HEK293 (cell line): ENCODE measurements at regions not wholly inside any gene's neighbourhood (a gene's known extent, or its start where the extent isn't known, plus 50 kb on each side); places are given as distances from the start of the nearest gene placed in this dataset.

Experiments
- YY1 ChIP-seq: fragments of 450-650 bp; formaldehyde crosslinking; IDR thresholded peaks from 2 replicates; pipeline ENCODE4 v1.5.1; 2018; ENCODE audit warnings: missing biosample characterization, missing genetic modification characterization
- ZBTB1 ChIP-seq: fragments of 450-650 bp; formaldehyde crosslinking; IDR thresholded peaks from 2 replicates; pipeline ENCODE4 v1.5.1; 2016; ENCODE audit warnings: missing biosample characterization, missing genetic modification characterization
- ZNF112 ChIP-seq: fragments of 450-650 bp; formaldehyde crosslinking; IDR thresholded peaks from 2 replicates; pipeline ENCODE4 v1.5.0; 2017; ENCODE audit warnings: missing biosample characterization, missing genetic modification characterization
- ZNF16 ChIP-seq: fragments of 450-650 bp; formaldehyde crosslinking; IDR thresholded peaks from 2 replicates; pipeline ENCODE4 v1.5.1; 2016; ENCODE audit warnings: low read depth, missing biosample characterization, missing genetic modification characterization
- ZNF274 ChIP-seq, 2 experiments: fragments of 200-500 bp in 1 of 2; fragments of 450-650 bp in 1 of 2; sonication (Bioruptor generic) in 1 of 2; formaldehyde crosslinking in 1 of 2; IDR thresholded peaks; 2 replicates each; pipeline versions ENCODE4 v1.5.1 to v1.6.1; 2014 to 2016; ENCODE audit warnings: borderline replicate concordance in 1 of 2, inconsistent platforms in 1 of 2, low read length in 1 of 2, missing biosample characterization in 1 of 2, missing genetic modification characterization in 1 of 2
- ZNF521 ChIP-seq: fragments of 450-650 bp; formaldehyde crosslinking; IDR thresholded peaks from 2 replicates; pipeline ENCODE4 v1.5.1; 2017; ENCODE audit warnings: missing biosample characterization, mild to moderate bottlenecking, missing genetic modification characterization
- ZNF776 ChIP-seq: fragments of 450-650 bp; formaldehyde crosslinking; IDR thresholded peaks from 2 replicates; pipeline ENCODE4 v1.5.0; 2017; ENCODE audit warnings: missing biosample characterization, missing genetic modification characterization, borderline replicate concordance
- ZNF785 ChIP-seq: fragments of 450-650 bp; formaldehyde crosslinking; IDR thresholded peaks from 2 replicates; pipeline ENCODE4 v1.5.1; 2016; ENCODE audit warnings: missing biosample characterization, missing genetic modification characterization
- TF ChIP-seq, protein P1 (sequence below): fragments of 450-650 bp; formaldehyde crosslinking; IDR thresholded peaks from 2 replicates; pipeline ENCODE4 v1.5.1; 2016; ENCODE audit warnings: missing biosample characterization, missing genetic modification characterization
- TF ChIP-seq, protein P2 (sequence below): fragments of 450-650 bp; formaldehyde crosslinking; IDR thresholded peaks from 2 replicates; pipeline ENCODE4 v1.5.1; 2016; ENCODE audit warnings: missing biosample characterization, missing genetic modification characterization
- TF ChIP-seq, protein P3 (sequence below): sonication (generic); formaldehyde crosslinking; IDR thresholded peaks from 2 replicates; pipeline ENCODE4 v1.8.1; 2022; ENCODE audit warnings: mild to moderate bottlenecking, moderate library complexity, missing genetic modification reagents
- TF ChIP-seq, protein P4 (sequence below): fragments of 450-650 bp; formaldehyde crosslinking; IDR thresholded peaks from 2 replicates; pipeline ENCODE4 v1.5.1; 2016; ENCODE audit warnings: missing biosample characterization, missing genetic modification characterization
- TF ChIP-seq, protein P5 (sequence below): fragments of 450-650 bp; formaldehyde crosslinking; conservative IDR thresholded peaks from 2 replicates; pipeline ENCODE4 v1.5.1; 2016; ENCODE audit warnings: low read depth, missing biosample characterization, missing genetic modification characterization

DNA sequence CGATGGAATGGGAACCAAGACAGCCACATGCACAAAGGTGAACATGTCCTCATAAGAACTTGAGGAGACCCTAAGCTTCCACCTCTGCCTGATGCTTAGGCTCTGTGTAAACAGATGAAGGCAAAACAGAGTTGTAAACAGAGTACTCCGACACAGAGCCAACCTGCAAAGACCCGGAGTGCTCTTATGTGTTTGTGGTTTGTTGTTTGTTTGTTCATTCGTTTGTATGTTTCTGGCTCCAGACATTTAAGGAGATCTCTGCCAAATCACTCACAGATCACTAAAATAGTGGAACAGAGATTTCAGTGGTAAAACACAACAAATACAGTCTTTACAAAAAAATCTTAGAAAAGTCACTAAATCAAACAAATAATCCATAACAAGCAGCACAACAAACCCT, 294.9 kb downstream of the EIPR1 start:
- no peak for TF ChIP-seq ZNF16
- TF ChIP-seq ZBTB1 (tag by site-specific recombination): no peak
- TF ChIP-seq, protein P1, sequence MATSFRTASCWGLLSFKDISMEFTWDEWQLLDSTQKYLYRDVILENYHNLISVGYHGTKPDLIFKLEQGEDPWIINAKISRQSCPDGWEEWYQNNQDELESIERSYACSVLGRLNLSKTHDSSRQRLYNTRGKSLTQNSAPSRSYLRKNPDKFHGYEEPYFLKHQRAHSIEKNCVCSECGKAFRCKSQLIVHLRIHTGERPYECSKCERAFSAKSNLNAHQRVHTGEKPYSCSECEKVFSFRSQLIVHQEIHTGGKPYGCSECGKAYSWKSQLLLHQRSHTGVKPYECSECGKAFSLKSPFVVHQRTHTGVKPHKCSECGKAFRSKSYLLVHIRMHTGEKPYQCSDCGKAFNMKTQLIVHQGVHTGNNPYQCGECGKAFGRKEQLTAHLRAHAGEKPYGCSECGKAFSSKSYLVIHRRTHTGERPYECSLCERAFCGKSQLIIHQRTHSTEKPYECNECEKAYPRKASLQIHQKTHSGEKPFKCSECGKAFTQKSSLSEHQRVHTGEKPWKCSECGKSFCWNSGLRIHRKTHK (tag by site-specific recombination): no peak
- TF ChIP-seq, protein P2, sequence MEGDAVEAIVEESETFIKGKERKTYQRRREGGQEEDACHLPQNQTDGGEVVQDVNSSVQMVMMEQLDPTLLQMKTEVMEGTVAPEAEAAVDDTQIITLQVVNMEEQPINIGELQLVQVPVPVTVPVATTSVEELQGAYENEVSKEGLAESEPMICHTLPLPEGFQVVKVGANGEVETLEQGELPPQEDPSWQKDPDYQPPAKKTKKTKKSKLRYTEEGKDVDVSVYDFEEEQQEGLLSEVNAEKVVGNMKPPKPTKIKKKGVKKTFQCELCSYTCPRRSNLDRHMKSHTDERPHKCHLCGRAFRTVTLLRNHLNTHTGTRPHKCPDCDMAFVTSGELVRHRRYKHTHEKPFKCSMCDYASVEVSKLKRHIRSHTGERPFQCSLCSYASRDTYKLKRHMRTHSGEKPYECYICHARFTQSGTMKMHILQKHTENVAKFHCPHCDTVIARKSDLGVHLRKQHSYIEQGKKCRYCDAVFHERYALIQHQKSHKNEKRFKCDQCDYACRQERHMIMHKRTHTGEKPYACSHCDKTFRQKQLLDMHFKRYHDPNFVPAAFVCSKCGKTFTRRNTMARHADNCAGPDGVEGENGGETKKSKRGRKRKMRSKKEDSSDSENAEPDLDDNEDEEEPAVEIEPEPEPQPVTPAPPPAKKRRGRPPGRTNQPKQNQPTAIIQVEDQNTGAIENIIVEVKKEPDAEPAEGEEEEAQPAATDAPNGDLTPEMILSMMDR (tag by site-specific recombination): no peak
- no peak for TF ChIP-seq ZNF112 (tag by site-specific recombination)
- TF ChIP-seq, protein P3, sequence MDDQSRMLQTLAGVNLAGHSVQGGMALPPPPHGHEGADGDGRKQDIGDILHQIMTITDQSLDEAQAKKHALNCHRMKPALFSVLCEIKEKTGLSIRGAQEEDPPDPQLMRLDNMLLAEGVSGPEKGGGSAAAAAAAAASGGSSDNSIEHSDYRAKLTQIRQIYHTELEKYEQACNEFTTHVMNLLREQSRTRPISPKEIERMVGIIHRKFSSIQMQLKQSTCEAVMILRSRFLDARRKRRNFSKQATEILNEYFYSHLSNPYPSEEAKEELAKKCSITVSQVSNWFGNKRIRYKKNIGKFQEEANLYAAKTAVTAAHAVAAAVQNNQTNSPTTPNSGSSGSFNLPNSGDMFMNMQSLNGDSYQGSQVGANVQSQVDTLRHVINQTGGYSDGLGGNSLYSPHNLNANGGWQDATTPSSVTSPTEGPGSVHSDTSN (CRISPR knock-in tag): no peak
- TF ChIP-seq ZNF521 (tag by site-specific recombination): no peak
- TF ChIP-seq, protein P4, sequence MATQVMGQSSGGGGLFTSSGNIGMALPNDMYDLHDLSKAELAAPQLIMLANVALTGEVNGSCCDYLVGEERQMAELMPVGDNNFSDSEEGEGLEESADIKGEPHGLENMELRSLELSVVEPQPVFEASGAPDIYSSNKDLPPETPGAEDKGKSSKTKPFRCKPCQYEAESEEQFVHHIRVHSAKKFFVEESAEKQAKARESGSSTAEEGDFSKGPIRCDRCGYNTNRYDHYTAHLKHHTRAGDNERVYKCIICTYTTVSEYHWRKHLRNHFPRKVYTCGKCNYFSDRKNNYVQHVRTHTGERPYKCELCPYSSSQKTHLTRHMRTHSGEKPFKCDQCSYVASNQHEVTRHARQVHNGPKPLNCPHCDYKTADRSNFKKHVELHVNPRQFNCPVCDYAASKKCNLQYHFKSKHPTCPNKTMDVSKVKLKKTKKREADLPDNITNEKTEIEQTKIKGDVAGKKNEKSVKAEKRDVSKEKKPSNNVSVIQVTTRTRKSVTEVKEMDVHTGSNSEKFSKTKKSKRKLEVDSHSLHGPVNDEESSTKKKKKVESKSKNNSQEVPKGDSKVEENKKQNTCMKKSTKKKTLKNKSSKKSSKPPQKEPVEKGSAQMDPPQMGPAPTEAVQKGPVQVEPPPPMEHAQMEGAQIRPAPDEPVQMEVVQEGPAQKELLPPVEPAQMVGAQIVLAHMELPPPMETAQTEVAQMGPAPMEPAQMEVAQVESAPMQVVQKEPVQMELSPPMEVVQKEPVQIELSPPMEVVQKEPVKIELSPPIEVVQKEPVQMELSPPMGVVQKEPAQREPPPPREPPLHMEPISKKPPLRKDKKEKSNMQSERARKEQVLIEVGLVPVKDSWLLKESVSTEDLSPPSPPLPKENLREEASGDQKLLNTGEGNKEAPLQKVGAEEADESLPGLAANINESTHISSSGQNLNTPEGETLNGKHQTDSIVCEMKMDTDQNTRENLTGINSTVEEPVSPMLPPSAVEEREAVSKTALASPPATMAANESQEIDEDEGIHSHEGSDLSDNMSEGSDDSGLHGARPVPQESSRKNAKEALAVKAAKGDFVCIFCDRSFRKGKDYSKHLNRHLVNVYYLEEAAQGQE: no peak
- TF ChIP-seq, protein P5, sequence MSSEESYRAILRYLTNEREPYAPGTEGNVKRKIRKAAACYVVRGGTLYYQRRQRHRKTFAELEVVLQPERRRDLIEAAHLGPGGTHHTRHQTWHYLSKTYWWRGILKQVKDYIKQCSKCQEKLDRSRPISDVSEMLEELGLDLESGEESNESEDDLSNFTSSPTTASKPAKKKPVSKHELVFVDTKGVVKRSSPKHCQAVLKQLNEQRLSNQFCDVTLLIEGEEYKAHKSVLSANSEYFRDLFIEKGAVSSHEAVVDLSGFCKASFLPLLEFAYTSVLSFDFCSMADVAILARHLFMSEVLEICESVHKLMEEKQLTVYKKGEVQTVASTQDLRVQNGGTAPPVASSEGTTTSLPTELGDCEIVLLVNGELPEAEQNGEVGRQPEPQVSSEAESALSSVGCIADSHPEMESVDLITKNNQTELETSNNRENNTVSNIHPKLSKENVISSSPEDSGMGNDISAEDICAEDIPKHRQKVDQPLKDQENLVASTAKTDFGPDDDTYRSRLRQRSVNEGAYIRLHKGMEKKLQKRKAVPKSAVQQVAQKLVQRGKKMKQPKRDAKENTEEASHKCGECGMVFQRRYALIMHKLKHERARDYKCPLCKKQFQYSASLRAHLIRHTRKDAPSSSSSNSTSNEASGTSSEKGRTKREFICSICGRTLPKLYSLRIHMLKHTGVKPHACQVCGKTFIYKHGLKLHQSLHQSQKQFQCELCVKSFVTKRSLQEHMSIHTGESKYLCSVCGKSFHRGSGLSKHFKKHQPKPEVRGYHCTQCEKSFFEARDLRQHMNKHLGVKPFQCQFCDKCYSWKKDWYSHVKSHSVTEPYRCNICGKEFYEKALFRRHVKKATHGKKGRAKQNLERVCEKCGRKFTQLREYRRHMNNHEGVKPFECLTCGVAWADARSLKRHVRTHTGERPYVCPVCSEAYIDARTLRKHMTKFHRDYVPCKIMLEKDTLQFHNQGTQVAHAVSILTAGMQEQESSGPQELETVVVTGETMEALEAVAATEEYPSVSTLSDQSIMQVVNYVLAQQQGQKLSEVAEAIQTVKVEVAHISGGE (tag by site-specific recombination): no peak
- no peak for TF ChIP-seq ZNF274 (IDR thresholded peaks at IDR 0.05; ENCODE audit: low read length)
- no peak for TF ChIP-seq ZNF274 (tag by site-specific recombination; IDR thresholded peaks at IDR 0.05; ENCODE audit: borderline replicate concordance)
- TF ChIP-seq ZNF776 (tag by site-specific recombination): no peak
- no peak for TF ChIP-seq ZNF785 (tag by site-specific recombination)
- TF ChIP-seq YY1 (tag by site-specific recombination): no peak
